Stomach (tissue), 4 donors: ENCODE measurements at regions not wholly inside any gene's neighbourhood (a gene's known extent, or its start where the extent isn't known, plus 50 kb on each side); places are given as distances from the start of the nearest gene placed in this dataset.

ENCODE experiments used
- CTCF ChIP-seq, 7 experiments: fragments of 450-650 bp in 4 of 7; fragments of 200-600 bp in 3 of 7; sonication (generic) in 3 of 7; IDR thresholded peaks; one replicate each; pipeline ENCODE4 v1.5.1; 2016 to 2019; ENCODE audit warnings: antibody characterized with exemption in 7 of 7, control low read depth in 2 of 7, mild to moderate bottlenecking in 1 of 7
- POLR2AphosphoS5 ChIP-seq, 3 donors: sonication (generic); formaldehyde crosslinking; IDR thresholded peaks; one replicate each; pipeline ENCODE4 v1.6.1; 2016; ENCODE audit warnings: antibody characterized with exemption in 3 of 3

- no peak for TF ChIP-seq CTCF (IDR thresholded peaks at IDR 0.05)
- no peak for TF ChIP-seq POLR2AphosphoS5 (IDR thresholded peaks at IDR 0.05)
Observed at GRCh38 chr2:16155766-16156165, 215.4 kb downstream of the MYCN start.
